ENCODE measurements at regions not wholly inside any gene's neighbourhood (a gene's known extent, or its start where the extent isn't known, plus 50 kb on each side); places are given as distances from the start of the nearest gene placed in this dataset.

DNA sequence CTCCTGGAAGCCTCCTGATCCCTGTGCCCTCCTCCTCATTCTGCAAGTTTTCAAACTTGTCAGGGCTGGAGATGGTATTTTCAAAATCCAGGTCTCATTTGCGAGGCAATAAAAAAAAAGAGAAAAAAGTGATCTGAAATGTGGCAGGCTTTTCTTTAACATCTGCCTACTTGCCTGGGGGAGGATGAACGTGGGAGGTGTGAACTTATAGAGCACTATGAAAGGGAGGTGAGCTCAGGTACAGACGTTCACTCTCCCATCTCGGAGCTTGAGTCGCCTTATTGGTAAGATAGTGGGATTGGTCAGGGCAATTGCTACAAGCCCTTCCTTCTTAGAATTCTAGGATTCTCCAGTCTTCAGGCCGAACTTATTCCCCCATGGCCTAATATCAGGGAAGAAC is 104.8 kb upstream of the CADM1 start:
- Histone ChIP-seq H3K36me3 (replicated peaks in 1 of 2; ENCODE audit: control insufficient read depth in 2 of 2, insufficient read depth in 2 of 2, low read length in 2 of 2) (no peaks in the 10 kb centered on the region), H3K23ac (ENCODE audit: low read depth, low read length, poor library complexity) (no peak overlapping the region), H3K4me1 (ENCODE audit: control insufficient read depth in 2 of 2, insufficient read depth in 1 of 2, low read depth in 1 of 2, low read length in 2 of 2) (peaks cover 0 to 16% of the 10 kb centered on the region in 2 donors), H3K18ac (ENCODE audit: low read length) (no peak overlapping the region), H2AFZ (ENCODE audit: low read length) (no peak overlapping the region), H2AK5ac (ENCODE audit: low read depth, low read length) (no peak overlapping the region), H3K9ac (ENCODE audit: low read depth, low read length, poor library complexity) (no peak overlapping the region), H3K4me3 (ENCODE audit: low read length in 2 of 2) (no peak overlapping the region), H3K14ac (ENCODE audit: low read length) (no peak overlapping the region), H2BK15ac (ENCODE audit: low read length) (no peak overlapping the region), H2BK5ac (ENCODE audit: low read length) (no peak overlapping the region), H3K4me2 (ENCODE audit: insufficient read depth, low read length, poor library complexity, severe bottlenecking) (no peak overlapping the region), H4K91ac (ENCODE audit: low read depth, low read length, poor library complexity) (no peak overlapping the region), H3K27ac (replicated peaks; ENCODE audit: low read length) (no peak overlapping the region), H3K79me1 (ENCODE audit: low read depth, low read length) (no peaks in the 10 kb centered on the region), H2BK120ac (ENCODE audit: low read depth, low read length) (no peak overlapping the region), H3K4ac (ENCODE audit: low read length) (no peak overlapping the region), H2BK12ac (ENCODE audit: low read length) (no peak overlapping the region), H3K9me3 (replicated peaks in 1 of 2; ENCODE audit: control insufficient read depth in 2 of 2, insufficient read depth in 1 of 2, low read depth in 1 of 2, low read length in 2 of 2) (no peaks in the 10 kb centered on the region), H3K27me3 (ENCODE audit: control insufficient read depth in 3 of 3, insufficient read depth in 3 of 3, low read depth in 1 of 3, low read length in 3 of 3) (peaks cover 0 to 13% (median 0%) of the 10 kb centered on the region in 3 experiments), H4K8ac (ENCODE audit: low read depth, low read length) (no peak overlapping the region)
- no CpG with 5 or more reads among the region's 6 CpGs for WGBS, 2 donors (ENCODE audit: extremely low coverage in 2 of 2, insufficient read length in 2 of 2, insufficient replicate concordance in 1 of 2)
- DNase-seq (ENCODE audit: low spot score), result no peak

DNA sequence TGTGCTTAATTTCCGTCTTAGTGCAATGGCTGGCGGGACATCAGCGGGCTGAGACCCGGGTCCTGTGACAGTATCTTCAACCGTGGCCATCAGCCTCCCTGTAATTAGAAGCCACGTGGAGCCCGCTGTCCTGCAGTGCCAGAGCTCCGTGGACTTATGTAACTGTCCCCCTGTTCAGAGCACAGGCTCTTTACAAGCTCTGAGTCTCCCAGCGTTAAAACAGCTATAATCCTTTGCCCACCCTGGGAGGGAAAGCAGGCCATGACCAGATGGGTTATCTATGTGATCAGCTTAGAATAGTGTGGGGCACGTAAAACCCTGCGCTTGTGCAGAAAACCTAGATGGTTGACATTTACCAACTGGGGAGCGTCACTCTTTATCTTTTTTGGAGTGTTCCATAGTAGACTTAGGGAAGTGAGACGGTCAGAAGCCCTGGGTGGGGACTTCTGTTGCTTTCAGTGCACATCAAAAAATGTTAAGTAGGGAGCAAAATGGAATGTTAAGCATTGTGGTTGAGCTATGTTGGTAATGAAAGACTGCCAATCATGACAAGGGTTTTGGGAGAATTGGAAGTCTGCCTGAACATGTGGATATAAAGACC is 103.5 kb upstream of the CADM1 start:
- no peak overlapping the region for H2AK5ac ChIP-seq (ENCODE audit: low read depth, low read length)
- no CpG with 5 or more reads among the region's 13 CpGs for WGBS, 2 donors (ENCODE audit: extremely low coverage in 2 of 2, insufficient read length in 2 of 2, insufficient replicate concordance in 1 of 2)

DNA sequence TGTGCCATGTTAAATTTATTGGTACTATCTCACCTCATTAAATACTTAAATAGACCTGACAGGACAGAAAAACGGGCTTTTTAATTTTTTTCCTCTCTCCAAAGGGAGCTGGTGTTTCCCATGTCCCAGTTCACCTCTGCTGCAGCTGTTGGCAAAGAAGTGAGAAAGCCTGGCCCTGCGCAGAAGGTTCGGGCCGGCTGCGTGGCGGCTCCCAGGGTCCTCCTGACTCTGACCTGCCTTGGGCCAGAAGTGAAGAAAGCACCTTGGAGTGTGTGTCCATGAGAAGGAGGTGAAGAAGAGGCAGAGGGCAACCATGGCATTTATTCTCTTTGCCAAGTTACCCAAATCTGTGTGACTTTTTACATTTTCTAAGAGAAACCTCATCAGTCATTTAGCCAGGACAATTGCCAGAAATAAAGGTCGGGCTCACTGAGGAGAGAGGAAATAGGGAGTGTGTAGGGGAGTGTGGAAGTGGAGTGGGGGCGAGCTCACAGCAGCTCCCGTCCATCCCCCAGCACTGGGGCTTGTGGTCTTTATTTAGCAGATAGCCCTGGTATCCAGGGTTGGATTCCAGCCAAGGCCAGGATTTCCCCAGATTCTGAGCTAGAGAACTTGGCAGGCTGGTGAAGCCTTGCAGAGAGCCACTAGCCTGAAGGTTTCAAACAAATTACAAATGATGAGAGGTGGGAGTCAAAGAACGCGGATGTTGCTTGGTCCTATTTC is 102.4 kb upstream of the CADM1 start:
- peaks cover 0 to 7% of the 10 kb centered on the region in 2 donors for H3K4me1 ChIP-seq (ENCODE audit: control insufficient read depth in 2 of 2, insufficient read depth in 1 of 2, low read depth in 1 of 2, low read length in 2 of 2)
- no peaks in the 10 kb centered on the region for H3K79me1 ChIP-seq (ENCODE audit: low read depth, low read length)
- H2AK5ac ChIP-seq (ENCODE audit: low read depth, low read length), result no peak overlapping the region
- no peak overlapping the region for H3K4me2 ChIP-seq (ENCODE audit: insufficient read depth, low read length, poor library complexity, severe bottlenecking)
- H4K91ac ChIP-seq (ENCODE audit: low read depth, low read length, poor library complexity), result no peak overlapping the region
- no peak overlapping the region for H3K9ac ChIP-seq (ENCODE audit: low read depth, low read length, poor library complexity)
- no CpG with 5 or more reads among the region's 11 CpGs for WGBS, 2 donors (ENCODE audit: extremely low coverage in 2 of 2, insufficient read length in 2 of 2, insufficient replicate concordance in 1 of 2)
- no peak overlapping the region for H2BK15ac ChIP-seq (ENCODE audit: low read length)
- no peak overlapping the region for H3K14ac ChIP-seq (ENCODE audit: low read length)
- H2AFZ ChIP-seq (ENCODE audit: low read length), result no peak overlapping the region
- no peak overlapping the region for H2BK5ac ChIP-seq (ENCODE audit: low read length)
- no peak overlapping the region for H2BK120ac ChIP-seq (ENCODE audit: low read depth, low read length)
- H3K18ac ChIP-seq (ENCODE audit: low read length), result no peak overlapping the region
- no peak overlapping the region for H3K4me3 ChIP-seq (ENCODE audit: low read length in 2 of 2)
- no peaks in the 10 kb centered on the region for H3K9me3 ChIP-seq (replicated peaks in 1 of 2; ENCODE audit: control insufficient read depth in 2 of 2, insufficient read depth in 1 of 2, low read depth in 1 of 2, low read length in 2 of 2)
- no peak overlapping the region for H3K27ac ChIP-seq (replicated peaks; ENCODE audit: low read length)
- no peak overlapping the region for H3K23ac ChIP-seq (ENCODE audit: low read depth, low read length, poor library complexity)
- DNase-seq (ENCODE audit: low spot score), result no peak
- H3K27me3 ChIP-seq (ENCODE audit: control insufficient read depth in 3 of 3, insufficient read depth in 3 of 3, low read depth in 1 of 3, low read length in 3 of 3), result peaks cover 0 to 13% (median 0%) of the 10 kb centered on the region in 3 experiments
- H3K4ac ChIP-seq (ENCODE audit: low read length), result no peak overlapping the region
- no peak overlapping the region for H4K8ac ChIP-seq (ENCODE audit: low read depth, low read length)
- no peak overlapping the region for H2BK12ac ChIP-seq (ENCODE audit: low read length)
- no peaks in the 10 kb centered on the region for H3K36me3 ChIP-seq (replicated peaks in 1 of 2; ENCODE audit: control insufficient read depth in 2 of 2, insufficient read depth in 2 of 2, low read length in 2 of 2)

More for the DNA sequence above, 103.5 kb upstream of the CADM1 start:
- Histone ChIP-seq H2AFZ (ENCODE audit: low read length) (no peak overlapping the region), H3K9ac (ENCODE audit: low read depth, low read length, poor library complexity) (no peak overlapping the region), H3K9me3 (replicated peaks in 1 of 2; ENCODE audit: control insufficient read depth in 2 of 2, insufficient read depth in 1 of 2, low read depth in 1 of 2, low read length in 2 of 2) (no peaks in the 10 kb centered on the region), H3K4me2 (ENCODE audit: insufficient read depth, low read length, poor library complexity, severe bottlenecking) (no peak overlapping the region), H3K79me1 (ENCODE audit: low read depth, low read length) (no peaks in the 10 kb centered on the region), H3K18ac (ENCODE audit: low read length) (no peak overlapping the region), H3K27me3 (ENCODE audit: control insufficient read depth in 3 of 3, insufficient read depth in 3 of 3, low read depth in 1 of 3, low read length in 3 of 3) (peaks cover 0 to 13% (median 0%) of the 10 kb centered on the region in 3 experiments), H4K8ac (ENCODE audit: low read depth, low read length) (no peak overlapping the region), H3K14ac (ENCODE audit: low read length) (no peak overlapping the region), H2BK15ac (ENCODE audit: low read length) (no peak overlapping the region), H3K4ac (ENCODE audit: low read length) (no peak overlapping the region), H2BK120ac (ENCODE audit: low read depth, low read length) (no peak overlapping the region), H3K23ac (ENCODE audit: low read depth, low read length, poor library complexity) (no peak overlapping the region), H2BK12ac (ENCODE audit: low read length) (no peak overlapping the region), H2BK5ac (ENCODE audit: low read length) (no peak overlapping the region), H3K27ac (replicated peaks; ENCODE audit: low read length) (no peak overlapping the region), H3K4me1 (ENCODE audit: control insufficient read depth in 2 of 2, insufficient read depth in 1 of 2, low read depth in 1 of 2, low read length in 2 of 2) (peaks cover 0 to 16% of the 10 kb centered on the region in 2 donors), H3K36me3 (replicated peaks in 1 of 2; ENCODE audit: control insufficient read depth in 2 of 2, insufficient read depth in 2 of 2, low read length in 2 of 2) (no peaks in the 10 kb centered on the region), H3K4me3 (ENCODE audit: low read length in 2 of 2) (no peak overlapping the region), H4K91ac (ENCODE audit: low read depth, low read length, poor library complexity) (no peak overlapping the region)
- DNase-seq (ENCODE audit: low spot score), result no peak

DNA sequence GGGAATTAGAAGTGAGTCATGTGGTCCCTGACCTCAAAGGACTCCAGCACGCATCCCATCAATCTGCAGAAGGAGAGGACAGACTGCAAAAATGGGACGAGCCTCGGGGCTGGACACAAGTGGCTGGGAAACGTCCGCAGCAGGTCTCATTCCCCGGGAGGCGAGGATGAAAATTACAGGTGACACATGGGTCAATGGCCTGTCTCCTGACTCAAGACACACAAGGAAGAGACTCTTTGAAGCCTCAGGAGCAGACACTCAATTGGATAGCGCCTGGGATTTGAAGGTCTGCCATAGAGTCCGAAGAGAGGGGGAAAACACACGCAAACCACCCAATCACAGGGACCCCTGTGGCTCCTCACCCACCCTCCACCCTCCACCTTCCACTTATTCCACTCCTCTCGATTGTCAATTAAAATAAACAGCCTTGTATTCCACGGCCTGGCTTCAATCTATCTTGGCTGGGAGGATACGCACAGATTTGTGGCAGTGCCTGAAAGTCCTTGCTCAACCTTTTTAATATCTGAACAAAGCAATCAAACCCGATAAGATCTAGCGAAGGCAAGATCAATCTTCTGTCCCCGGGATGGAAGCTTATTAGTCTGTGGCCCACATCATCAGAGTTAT is 101.8 kb upstream of the CADM1 start:
- Histone ChIP-seq H2BK5ac (ENCODE audit: low read length) (no peak overlapping the region), H2AFZ (ENCODE audit: low read length) (no peak overlapping the region), H3K14ac (ENCODE audit: low read length) (no peak overlapping the region), H3K4me2 (ENCODE audit: insufficient read depth, low read length, poor library complexity, severe bottlenecking) (no peak overlapping the region), H4K91ac (ENCODE audit: low read depth, low read length, poor library complexity) (no peak overlapping the region), H3K27me3 (ENCODE audit: control insufficient read depth in 3 of 3, insufficient read depth in 3 of 3, low read depth in 1 of 3, low read length in 3 of 3) (peaks cover 0 to 13% (median 0%) of the 10 kb centered on the region in 3 experiments), H3K18ac (ENCODE audit: low read length) (no peak overlapping the region), H3K4me1 (ENCODE audit: control insufficient read depth in 2 of 2, insufficient read depth in 1 of 2, low read depth in 1 of 2, low read length in 2 of 2) (peaks cover 0 to 6% of the 10 kb centered on the region in 2 donors), H3K36me3 (replicated peaks in 1 of 2; ENCODE audit: control insufficient read depth in 2 of 2, insufficient read depth in 2 of 2, low read length in 2 of 2) (no peaks in the 10 kb centered on the region), H2BK120ac (ENCODE audit: low read depth, low read length) (no peak overlapping the region), H3K9ac (ENCODE audit: low read depth, low read length, poor library complexity) (no peak overlapping the region), H3K4ac (ENCODE audit: low read length) (no peak overlapping the region), H3K27ac (replicated peaks; ENCODE audit: low read length) (no peak overlapping the region), H2BK12ac (ENCODE audit: low read length) (no peak overlapping the region), H4K8ac (ENCODE audit: low read depth, low read length) (no peak overlapping the region), H3K79me1 (ENCODE audit: low read depth, low read length) (no peaks in the 10 kb centered on the region), H2AK5ac (ENCODE audit: low read depth, low read length) (no peak overlapping the region), H3K9me3 (replicated peaks in 1 of 2; ENCODE audit: control insufficient read depth in 2 of 2, insufficient read depth in 1 of 2, low read depth in 1 of 2, low read length in 2 of 2) (no peaks in the 10 kb centered on the region), H3K4me3 (ENCODE audit: low read length in 2 of 2) (no peak overlapping the region), H3K23ac (ENCODE audit: low read depth, low read length, poor library complexity) (no peak overlapping the region), H2BK15ac (ENCODE audit: low read length) (no peak overlapping the region)
- WGBS, 2 donors (ENCODE audit: extremely low coverage in 2 of 2, insufficient read length in 2 of 2, insufficient replicate concordance in 1 of 2), result no CpG with 5 or more reads among the region's 16 CpGs
- DNase-seq (ENCODE audit: low spot score), result no peak

All from neuronal stem cell (in vitro differentiated cells).